Panc1 (cell line): ENCODE measurements at regions not wholly inside any gene's neighbourhood (a gene's known extent, or its start where the extent isn't known, plus 50 kb on each side); places are given as distances from the start of the nearest gene placed in this dataset.

ENCODE experiments used
- POLR2AphosphoS5 ChIP-seq: IDR thresholded peaks from 2 replicates; pipeline ENCODE4 v1.6.1; 2012; ENCODE audit warnings: mild to moderate bottlenecking, low read depth, low read length, moderate library complexity
- SIN3A ChIP-seq: IDR thresholded peaks from 2 replicates; pipeline ENCODE4 v1.6.1; 2012; ENCODE audit warnings: low read depth, mild to moderate bottlenecking, low read length, moderate library complexity, borderline replicate concordance; ENCODE audit not compliant: insufficient read depth
- TF ChIP-seq, protein P1 (sequence below): fragments of 450-650 bp; IDR thresholded peaks from 2 replicates; pipeline ENCODE4 v1.5.1; 2017; ENCODE audit warnings: mild to moderate bottlenecking
- TF ChIP-seq, protein P2 (sequence below), 2 experiments: IDR thresholded peaks; 2 replicates each; pipeline ENCODE4 v1.6.1; 2011 to 2012; ENCODE audit warnings: low read depth in 2 of 2, control low read depth in 1 of 2, low read length in 1 of 2, mild to moderate bottlenecking in 1 of 2, moderate library complexity in 1 of 2; ENCODE audit not compliant: insufficient read depth in 1 of 2

GRCh38 chrX:37905436-37906147 is 58.2 kb upstream of the DYNLT3 start:
- TF ChIP-seq, protein P1, sequence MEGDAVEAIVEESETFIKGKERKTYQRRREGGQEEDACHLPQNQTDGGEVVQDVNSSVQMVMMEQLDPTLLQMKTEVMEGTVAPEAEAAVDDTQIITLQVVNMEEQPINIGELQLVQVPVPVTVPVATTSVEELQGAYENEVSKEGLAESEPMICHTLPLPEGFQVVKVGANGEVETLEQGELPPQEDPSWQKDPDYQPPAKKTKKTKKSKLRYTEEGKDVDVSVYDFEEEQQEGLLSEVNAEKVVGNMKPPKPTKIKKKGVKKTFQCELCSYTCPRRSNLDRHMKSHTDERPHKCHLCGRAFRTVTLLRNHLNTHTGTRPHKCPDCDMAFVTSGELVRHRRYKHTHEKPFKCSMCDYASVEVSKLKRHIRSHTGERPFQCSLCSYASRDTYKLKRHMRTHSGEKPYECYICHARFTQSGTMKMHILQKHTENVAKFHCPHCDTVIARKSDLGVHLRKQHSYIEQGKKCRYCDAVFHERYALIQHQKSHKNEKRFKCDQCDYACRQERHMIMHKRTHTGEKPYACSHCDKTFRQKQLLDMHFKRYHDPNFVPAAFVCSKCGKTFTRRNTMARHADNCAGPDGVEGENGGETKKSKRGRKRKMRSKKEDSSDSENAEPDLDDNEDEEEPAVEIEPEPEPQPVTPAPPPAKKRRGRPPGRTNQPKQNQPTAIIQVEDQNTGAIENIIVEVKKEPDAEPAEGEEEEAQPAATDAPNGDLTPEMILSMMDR: peak; percentile 54
- no peak for TF ChIP-seq POLR2AphosphoS5
- no peak for TF ChIP-seq SIN3A
- TF ChIP-seq, protein P2, sequence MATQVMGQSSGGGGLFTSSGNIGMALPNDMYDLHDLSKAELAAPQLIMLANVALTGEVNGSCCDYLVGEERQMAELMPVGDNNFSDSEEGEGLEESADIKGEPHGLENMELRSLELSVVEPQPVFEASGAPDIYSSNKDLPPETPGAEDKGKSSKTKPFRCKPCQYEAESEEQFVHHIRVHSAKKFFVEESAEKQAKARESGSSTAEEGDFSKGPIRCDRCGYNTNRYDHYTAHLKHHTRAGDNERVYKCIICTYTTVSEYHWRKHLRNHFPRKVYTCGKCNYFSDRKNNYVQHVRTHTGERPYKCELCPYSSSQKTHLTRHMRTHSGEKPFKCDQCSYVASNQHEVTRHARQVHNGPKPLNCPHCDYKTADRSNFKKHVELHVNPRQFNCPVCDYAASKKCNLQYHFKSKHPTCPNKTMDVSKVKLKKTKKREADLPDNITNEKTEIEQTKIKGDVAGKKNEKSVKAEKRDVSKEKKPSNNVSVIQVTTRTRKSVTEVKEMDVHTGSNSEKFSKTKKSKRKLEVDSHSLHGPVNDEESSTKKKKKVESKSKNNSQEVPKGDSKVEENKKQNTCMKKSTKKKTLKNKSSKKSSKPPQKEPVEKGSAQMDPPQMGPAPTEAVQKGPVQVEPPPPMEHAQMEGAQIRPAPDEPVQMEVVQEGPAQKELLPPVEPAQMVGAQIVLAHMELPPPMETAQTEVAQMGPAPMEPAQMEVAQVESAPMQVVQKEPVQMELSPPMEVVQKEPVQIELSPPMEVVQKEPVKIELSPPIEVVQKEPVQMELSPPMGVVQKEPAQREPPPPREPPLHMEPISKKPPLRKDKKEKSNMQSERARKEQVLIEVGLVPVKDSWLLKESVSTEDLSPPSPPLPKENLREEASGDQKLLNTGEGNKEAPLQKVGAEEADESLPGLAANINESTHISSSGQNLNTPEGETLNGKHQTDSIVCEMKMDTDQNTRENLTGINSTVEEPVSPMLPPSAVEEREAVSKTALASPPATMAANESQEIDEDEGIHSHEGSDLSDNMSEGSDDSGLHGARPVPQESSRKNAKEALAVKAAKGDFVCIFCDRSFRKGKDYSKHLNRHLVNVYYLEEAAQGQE (IDR thresholded peaks at IDR 0.05; ENCODE audit: insufficient read depth in 1 of 2, low read depth in 2 of 2, low read length in 1 of 2): no peak
